Thyroid gland (tissue), 4 donors: ENCODE measurements at regions not wholly inside any gene's neighbourhood (a gene's known extent, or its start where the extent isn't known, plus 50 kb on each side); places are given as distances from the start of the nearest gene placed in this dataset.

Experiments
- CTCF ChIP-seq, 6 experiments: fragments of 200-600 bp in 3 of 6; fragments of 450-650 bp in 3 of 6; sonication (generic) in 3 of 6; IDR thresholded peaks; one replicate each; pipeline ENCODE4 v1.5.1; 2016 to 2019; ENCODE audit warnings: antibody characterized with exemption in 6 of 6, mild to moderate bottlenecking in 2 of 6, inconsistent platforms in 1 of 6, moderate library complexity in 1 of 6
- POLR2A ChIP-seq, 2 donors: fragments of 450-650 bp; IDR thresholded peaks; one replicate each; pipeline ENCODE4 v1.6.1; 2017; ENCODE audit warnings: antibody characterized with exemption in 2 of 2, mild to moderate bottlenecking in 2 of 2, moderate library complexity in 1 of 2

GRCh38 chr6:21780679-21781078, 187.1 kb downstream of the SOX4 start:
- TF ChIP-seq CTCF (IDR thresholded peaks at IDR 0.05) (no peak), POLR2A (IDR thresholded peaks at IDR 0.05) (no peak)
